H9 (cell line): ENCODE measurements at regions not wholly inside any gene's neighbourhood (a gene's known extent, or its start where the extent isn't known, plus 50 kb on each side); places are given as distances from the start of the nearest gene placed in this dataset.
"Not testable (repeated sequence)": the region's sequence is repeated elsewhere in the genome, so short reads cannot be mapped to it uniquely, and the experiment has no call there.

Experiments used
- DNase-seq: peaks from one replicate; pipeline ENCODE4 v3.0.0-alpha.2; 2017
- H2AFZ ChIP-seq: one replicate; pipeline ENCODE4 v1.6.1; 2013; ENCODE audit warnings: mild to moderate bottlenecking, low read length, control low read depth, moderate library complexity
- H2AK5ac ChIP-seq: 2 replicates; pipeline ENCODE4 v1.6.1; 2013; ENCODE audit warnings: low read length, control low read depth, mixed read lengths; ENCODE audit not compliant: insufficient read length
- H2BK120ac ChIP-seq: one replicate; pipeline ENCODE4 v1.6.1; 2013; ENCODE audit warnings: low read depth, mild to moderate bottlenecking, low read length, control low read depth, inconsistent platforms; ENCODE audit not compliant: poor library complexity, severe bottlenecking
- H2BK12ac ChIP-seq: 2 replicates; pipeline ENCODE4 v1.6.1; 2013; ENCODE audit warnings: low read length, control low read depth, mixed read lengths, low read depth; ENCODE audit not compliant: insufficient read length
- H2BK15ac ChIP-seq: 2 replicates; pipeline ENCODE4 v1.6.1; 2013; ENCODE audit warnings: low read depth, low read length, control low read depth
- H2BK20ac ChIP-seq: one replicate; pipeline ENCODE4 v1.6.1; 2013; ENCODE audit warnings: low read depth, mild to moderate bottlenecking, low read length, control low read depth, inconsistent platforms; ENCODE audit not compliant: poor library complexity, severe bottlenecking
- H2BK5ac ChIP-seq: 2 replicates; pipeline ENCODE4 v1.6.1; 2013; ENCODE audit warnings: low read length, control low read depth, mixed read lengths; ENCODE audit not compliant: insufficient read length
- H3K14ac ChIP-seq: 2 replicates; pipeline ENCODE4 v1.6.1; 2013; ENCODE audit warnings: low read length, control low read depth; ENCODE audit not compliant: insufficient read depth
- H3K18ac ChIP-seq: 2 replicates; pipeline ENCODE4 v1.6.1; 2013; ENCODE audit warnings: low read depth, mild to moderate bottlenecking, mixed read lengths, low read length, control low read depth; ENCODE audit not compliant: insufficient read length
- H3K23ac ChIP-seq: 2 replicates; pipeline ENCODE4 v1.6.1; 2013; ENCODE audit warnings: low read length, control low read depth, mixed read lengths, low read depth; ENCODE audit not compliant: insufficient read length
- H3K23me2 ChIP-seq: 2 replicates; pipeline ENCODE4 v1.6.1; 2013; ENCODE audit warnings: low read depth, mild to moderate bottlenecking, mixed read lengths, low read length, control low read depth; ENCODE audit not compliant: insufficient read length, poor library complexity, severe bottlenecking
- H3K27ac ChIP-seq: 2 replicates; pipeline ENCODE4 v1.5.1; 2013; ENCODE audit warnings: low read length, control low read depth, mixed read lengths, low read depth; ENCODE audit not compliant: insufficient read length
- H3K27me3 ChIP-seq: 2 replicates; pipeline ENCODE4 v1.6.1; 2013; ENCODE audit warnings: low read length, control low read depth, inconsistent platforms; ENCODE audit not compliant: insufficient read depth
- H3K4ac ChIP-seq: 2 replicates; pipeline ENCODE4 v1.6.1; 2013; ENCODE audit warnings: low read depth, mild to moderate bottlenecking, control low read depth, inconsistent platforms, low read length, moderate library complexity
- H3K4me1 ChIP-seq: 2 replicates; pipeline ENCODE4 v1.6.1; 2013; ENCODE audit warnings: low read length, control low read depth, inconsistent platforms; ENCODE audit not compliant: insufficient read depth
- H3K4me2 ChIP-seq: 2 replicates; pipeline ENCODE4 v1.6.1; 2013; ENCODE audit warnings: low read length, control low read depth, mixed read lengths; ENCODE audit not compliant: insufficient read length, insufficient read depth
- H3K56ac ChIP-seq: 2 replicates; pipeline ENCODE4 v1.6.1; 2013; ENCODE audit warnings: low read depth, mild to moderate bottlenecking, mixed read lengths, low read length, control low read depth; ENCODE audit not compliant: insufficient read length
- H3K79me1 ChIP-seq: 2 replicates; pipeline ENCODE4 v1.6.1; 2013; ENCODE audit warnings: low read depth, mild to moderate bottlenecking, moderate library complexity, low read length, control low read depth, inconsistent platforms; ENCODE audit not compliant: insufficient read depth, poor library complexity, severe bottlenecking
- H3K79me2 ChIP-seq: 2 replicates; pipeline ENCODE4 v1.6.1; 2013; ENCODE audit warnings: low read length, control low read depth, inconsistent platforms; ENCODE audit not compliant: insufficient read depth
- H3K9ac ChIP-seq: 2 replicates; pipeline ENCODE4 v1.6.1; 2013; ENCODE audit warnings: low read length, control low read depth, mixed read lengths; ENCODE audit not compliant: insufficient read length; ENCODE audit errors: extremely low read depth
- H3K9me3 ChIP-seq: one replicate; pipeline ENCODE4 v1.6.1; 2013; ENCODE audit warnings: low read depth, low read length, inconsistent platforms; ENCODE audit not compliant: control insufficient read depth
- H3T11ph ChIP-seq: one replicate; pipeline ENCODE4 v1.6.1; 2013; ENCODE audit warnings: mild to moderate bottlenecking, low read length, control low read depth, inconsistent platforms
- H4K20me1 ChIP-seq: one replicate; pipeline ENCODE4 v1.6.1; 2013; ENCODE audit not compliant: control insufficient read depth, insufficient read length, insufficient read depth
- H4K5ac ChIP-seq: 2 replicates; pipeline ENCODE4 v1.6.1; 2013; ENCODE audit warnings: low read depth, mild to moderate bottlenecking, mixed read lengths, low read length, control low read depth; ENCODE audit not compliant: insufficient read length
- H4K8ac ChIP-seq: replicated peaks from 2 replicates; pipeline ENCODE4 v1.6.1; 2013; ENCODE audit warnings: low read length, control low read depth, mixed read lengths, low read depth; ENCODE audit not compliant: insufficient read length
- H4K91ac ChIP-seq: 2 replicates; pipeline ENCODE4 v1.6.1; 2013; ENCODE audit warnings: low read depth, mild to moderate bottlenecking, moderate library complexity, mixed read lengths, low read length, control low read depth; ENCODE audit not compliant: insufficient read length
- H3K27ac Mint-ChIP-seq, 3 experiments: 2 replicates in 2 of 3; 3 replicates in 1 of 3; pipeline ENCODE4 v1.8.0; 2020 to 2021; ENCODE audit warnings: mixed read lengths in 3 of 3, mild to moderate bottlenecking in 1 of 3, moderate library complexity in 1 of 3
- H3K27me3 Mint-ChIP-seq: 2 replicates; pipeline ENCODE4 v1.8.0; 2021; ENCODE audit warnings: low read depth, mild to moderate bottlenecking, moderate library complexity, mixed read lengths
- H3K36me3 Mint-ChIP-seq, 3 experiments: 2 replicates in 2 of 3; 3 replicates in 1 of 3; pipeline ENCODE4 v1.8.0; 2020 to 2021; ENCODE audit warnings: low read depth in 3 of 3, mixed read lengths in 3 of 3; ENCODE audit not compliant: insufficient read depth in 1 of 3
- H3K4me1 Mint-ChIP-seq, 2 experiments: 2 replicates each; pipeline ENCODE4 v1.8.0; 2020; ENCODE audit warnings: mixed read lengths in 2 of 2
- H3K4me3 Mint-ChIP-seq, 2 experiments: 2 replicates in 1 of 2; 3 replicates in 1 of 2; pipeline ENCODE4 v1.8.0; 2020 to 2021; ENCODE audit warnings: mild to moderate bottlenecking in 2 of 2, mixed read lengths in 2 of 2, moderate library complexity in 1 of 2
- H3K9me3 Mint-ChIP-seq, 2 experiments: 2 replicates in 1 of 2; 3 replicates in 1 of 2; pipeline ENCODE4 v1.8.0; 2020; ENCODE audit warnings: mild to moderate bottlenecking in 2 of 2, mixed read lengths in 2 of 2, moderate library complexity in 1 of 2
- WGBS: extraction: QIAGEN DNeasy Blood & Tissue Kit; methylation state at CpG from one replicate; pipeline ENCODE4 v1.1.7; 2013; ENCODE audit warnings: missing lambda C conversion rate, low lambda C conversion rate, mixed read lengths; ENCODE audit not compliant: insufficient read length; ENCODE audit errors: extremely low coverage; 5-methylcytosine and 5-hydroxymethylcytosine counted together

DNA sequence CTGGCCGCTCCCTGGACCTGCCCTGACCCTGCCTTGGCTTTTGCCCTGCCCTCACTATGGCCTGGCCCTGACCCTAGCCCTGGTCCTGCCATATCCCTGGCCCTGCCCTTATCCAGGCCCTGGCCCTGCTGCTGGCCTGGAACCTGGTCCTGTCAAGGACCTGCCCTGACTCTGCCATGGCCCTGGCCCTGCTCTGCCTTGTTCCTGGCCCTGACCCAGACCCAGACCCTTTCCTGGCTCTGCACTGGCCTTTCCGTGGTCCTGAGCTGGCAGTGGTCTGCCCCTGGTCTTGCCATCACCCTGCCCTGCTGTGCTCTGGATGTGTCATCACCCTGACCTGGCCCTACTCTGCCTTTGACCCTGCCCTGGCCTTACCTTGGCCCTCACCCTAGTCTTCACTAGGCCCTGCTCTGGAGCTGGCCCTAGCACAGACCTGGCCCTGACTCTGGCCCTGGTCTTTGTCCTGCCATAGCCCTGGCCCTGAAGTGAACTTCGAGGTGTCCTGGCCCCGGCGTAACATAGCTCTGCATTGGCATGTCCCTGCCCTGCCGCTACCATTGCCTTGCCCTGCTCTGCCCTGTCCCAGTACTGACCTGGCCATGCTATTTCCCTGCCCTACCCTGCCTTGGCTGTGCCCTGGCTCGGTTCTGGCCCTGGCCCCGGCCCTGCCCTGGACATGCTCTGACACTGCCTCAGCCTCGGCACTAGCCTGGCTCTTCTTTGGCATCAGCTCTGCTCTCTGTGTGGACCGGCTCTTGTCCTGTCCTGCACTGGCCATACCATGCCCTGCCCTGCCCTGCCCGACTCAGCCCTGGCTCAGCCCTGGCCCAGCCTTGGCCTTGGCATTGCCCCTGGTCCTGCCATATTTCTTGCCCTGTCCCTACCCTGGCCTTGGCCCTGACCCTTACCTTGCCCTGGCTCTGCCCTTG, 239.2 kb downstream of the GOLGA6L6 start:
- not testable (repeated sequence) for H4K91ac ChIP-seq, H2BK12ac ChIP-seq, H4K5ac ChIP-seq, H2BK5ac ChIP-seq, H3K14ac ChIP-seq, H3K56ac ChIP-seq, H3K27me3 ChIP-seq, H3K4me3 Mint-ChIP-seq, H3K23ac ChIP-seq, H3K4me1 Mint-ChIP-seq, H3K18ac ChIP-seq, H2AK5ac ChIP-seq, H2BK20ac ChIP-seq, H3K9ac ChIP-seq, H4K8ac ChIP-seq, H3K27ac ChIP-seq, H3K4ac ChIP-seq, H2BK15ac ChIP-seq, H2BK120ac ChIP-seq, H3K27ac Mint-ChIP-seq, H3K79me1 ChIP-seq, H3K4me1 ChIP-seq, H3T11ph ChIP-seq, H4K20me1 ChIP-seq, H3K23me2 ChIP-seq, H2AFZ ChIP-seq, H3K79me2 ChIP-seq, H3K4me2 ChIP-seq
- H3K9me3 ChIP-seq, result peaks cover 88% of the 10 kb centered on the region
- DNase-seq, result peak; percentile 18
- H3K27me3 Mint-ChIP-seq, result peaks cover 12% of the 10 kb centered on the region
- H3K36me3 Mint-ChIP-seq, result peaks cover 29 to 70% (median 41%) of the 10 kb centered on the region in 3 experiments; a peak in 6 of 7 replicates
- no CpG with 5 or more reads among the region's 11 CpGs for WGBS
- peaks cover 93 to 95% of the 10 kb centered on the region in 2 experiments for H3K9me3 Mint-ChIP-seq

DNA sequence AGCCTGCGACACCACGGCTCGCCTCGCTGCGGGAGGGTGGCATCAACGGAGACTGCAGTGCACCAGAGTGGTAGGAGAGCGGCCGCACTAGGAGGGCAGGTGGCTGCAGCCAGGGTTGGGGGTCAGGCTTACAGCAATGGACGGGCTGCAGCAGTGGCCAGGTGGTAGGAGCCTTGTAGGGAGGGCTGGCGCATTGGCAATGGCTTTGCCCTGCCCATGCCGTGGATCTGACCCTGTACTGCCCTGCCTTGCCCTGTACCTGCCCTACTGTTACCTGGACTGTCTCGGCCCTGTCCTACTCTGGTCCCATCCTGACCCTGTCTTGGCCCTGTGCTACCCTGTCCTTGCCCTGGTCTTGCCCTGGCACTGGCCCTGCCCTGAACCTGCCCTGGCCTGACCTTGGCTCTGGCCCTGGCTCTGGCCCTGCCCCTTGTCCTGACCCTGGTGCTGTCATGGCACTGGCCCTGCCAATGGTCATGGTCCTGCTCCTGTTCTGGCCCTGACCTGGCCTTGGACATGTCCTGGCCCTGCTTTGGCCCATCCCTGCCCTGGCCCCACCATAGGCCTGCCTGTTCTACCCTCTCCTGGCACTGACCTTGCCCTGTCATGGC, 240.0 kb downstream of the GOLGA6L6 start:
- H3T11ph ChIP-seq, H3K18ac ChIP-seq, H3K79me1 ChIP-seq, H4K91ac ChIP-seq, H4K20me1 ChIP-seq, H3K4ac ChIP-seq, H3K27me3 ChIP-seq, H3K23ac ChIP-seq, H3K14ac ChIP-seq, H3K4me1 ChIP-seq, H3K4me3 Mint-ChIP-seq, H2AK5ac ChIP-seq, H3K9ac ChIP-seq, H3K23me2 ChIP-seq, H3K27ac ChIP-seq, H2BK15ac ChIP-seq, H2BK5ac ChIP-seq, H3K4me1 Mint-ChIP-seq, H2BK120ac ChIP-seq, H3K79me2 ChIP-seq, H4K5ac ChIP-seq, H3K56ac ChIP-seq, H3K27ac Mint-ChIP-seq, H4K8ac ChIP-seq, H3K4me2 ChIP-seq, H2BK20ac ChIP-seq, H2BK12ac ChIP-seq, H2AFZ ChIP-seq: not testable (repeated sequence)
- Mint-ChIP-seq H3K36me3 (peaks cover 34 to 69% (median 45%) of the 10 kb centered on the region in 3 experiments; a peak in 6 of 7 replicates), H3K9me3 (peaks cover 91 to 95% of the 10 kb centered on the region in 2 experiments), H3K27me3 (peaks cover 10% of the 10 kb centered on the region)
- WGBS, result no CpG with 5 or more reads among the region's 12 CpGs
- DNase-seq, result peak; percentile 27
- H3K9me3 ChIP-seq, result peaks cover 86% of the 10 kb centered on the region
